ENCODE measurements at regions not wholly inside any gene's neighbourhood (a gene's known extent, or its start where the extent isn't known, plus 50 kb on each side); places are given as distances from the start of the nearest gene placed in this dataset.

GRCh38 chr9:109722007-109722406, 58.0 kb upstream of the PALM2AKAP2 start:
- no peak overlapping the region for H4K5ac ChIP-seq (ENCODE audit: insufficient read length, low read depth, low read length)
- no peaks in the 10 kb centered on the region for H3K23me2 ChIP-seq (ENCODE audit: low read depth, low read length)
- no peak overlapping the region for H3K23ac ChIP-seq (ENCODE audit: insufficient read length)
- H3K4ac ChIP-seq (replicated peaks; ENCODE audit: insufficient read length, low read depth, low read length), result no peak overlapping the region
- H4K8ac ChIP-seq (ENCODE audit: extremely low read depth, insufficient read depth, low read length), result no peak overlapping the region
- 86% methylated on average over 1 of the region's 1 CpG; no CpG with 5 or more reads in 1 of the 2 experiments for WGBS, 2 experiments (ENCODE audit: extremely low coverage in 1 of 2, insufficient coverage in 1 of 2, insufficient read length in 1 of 2, insufficient replicate concordance in 2 of 2, low coverage in 1 of 2, low lambda C conversion rate in 2 of 2, missing lambda C conversion rate in 1 of 2)
- no peak overlapping the region for H3K9ac ChIP-seq (replicated peaks in 1 of 4; ENCODE audit: extremely low read depth in 1 of 4, low read depth in 3 of 4, low read length in 3 of 4)
- no peak overlapping the region for H4K91ac ChIP-seq (replicated peaks; ENCODE audit: insufficient read length, low read length)
- POLR2A ChIA-PET (ENCODE audit: partially characterized antibody), result no interaction called here
- no peak overlapping the region for H2BK15ac ChIP-seq (ENCODE audit: low read length)
- H2BK120ac ChIP-seq (replicated peaks; ENCODE audit: low read depth, low read length), result no peak overlapping the region
- H3K9me3 ChIP-seq (ENCODE audit: insufficient read depth in 2 of 2, low read depth in 1 of 2, low read length in 1 of 2), result no peaks in the 10 kb centered on the region
- no peaks in the 10 kb centered on the region for H3K4me1 ChIP-seq (replicated peaks in 1 of 4; ENCODE audit: control insufficient read depth in 3 of 4, insufficient read depth in 4 of 4, low read length in 3 of 4)
- H2AK5ac ChIP-seq (ENCODE audit: low read depth, low read length), result no peak overlapping the region
- no peak overlapping the region for H2BK5ac ChIP-seq (ENCODE audit: low read depth, low read length)
- H3K27ac ChIP-seq (ENCODE audit: low read depth, low read length), result no peak overlapping the region
- H3K14ac ChIP-seq (ENCODE audit: insufficient read length), result no peak overlapping the region
- H4K20me1 ChIP-seq (replicated peaks in 1 of 2; ENCODE audit: control insufficient read depth in 1 of 2, insufficient read depth in 2 of 2, low read length in 2 of 2), result no peaks in the 10 kb centered on the region
- H3K4me3 ChIP-seq (ENCODE audit: extremely low read depth in 1 of 4, insufficient read depth in 2 of 4, low read depth in 3 of 4, low read length in 4 of 4), result no peak overlapping the region
- no peaks in the 10 kb centered on the region for H3K79me1 ChIP-seq (ENCODE audit: low read depth, low read length)
- no peak for DNase-seq (ENCODE audit: low read depth in 1 of 2, low spot score in 2 of 2)
- no peaks in the 10 kb centered on the region for H3K79me2 ChIP-seq (ENCODE audit: control insufficient read depth in 1 of 2, insufficient read depth in 2 of 2, low read length in 2 of 2)
- CTCF ChIA-PET (ENCODE audit: partially characterized antibody), result no interaction called here
- no peak overlapping the region for H2AFZ ChIP-seq (ENCODE audit: low read length)
- H3K27me3 ChIP-seq (replicated peaks in 1 of 4; ENCODE audit: control insufficient read depth in 3 of 4, extremely low read depth in 1 of 4, insufficient read depth in 3 of 4, low read length in 3 of 4), result no peaks in the 10 kb centered on the region
- no peak for FAIRE-seq
- H3K4me2 ChIP-seq (ENCODE audit: insufficient read depth in 1 of 2, low read depth in 2 of 2, low read length in 2 of 2), result no peak overlapping the region
- no peak overlapping the region for H2BK12ac ChIP-seq (ENCODE audit: low read depth, low read length)
- no peak overlapping the region for H2BK20ac ChIP-seq (ENCODE audit: low read length)
- H3K18ac ChIP-seq (ENCODE audit: extremely low read depth, low read length), result no peak overlapping the region
- TF ChIP-seq SP2 (IDR thresholded peaks at IDR 0.05; ENCODE audit: low read length) (no peak), E2F6 (IDR thresholded peaks at IDR 0.05) (no peak), GTF2F1 (IDR thresholded peaks at IDR 0.05; ENCODE audit: borderline replicate concordance, low read depth, low read length) (no peak), TAF7 (optimal IDR thresholded peaks at IDR 0.05; ENCODE audit: borderline replicate concordance, low read depth, low read length) (no peak)
- H3K56ac ChIP-seq (replicated peaks; ENCODE audit: insufficient read length, low read depth, low read length), result no peak overlapping the region
- H3K36me3 ChIP-seq (ENCODE audit: control insufficient read depth in 2 of 4, insufficient read depth in 4 of 4, low read length in 3 of 4), result no peaks in the 10 kb centered on the region
